ENCODE measurements at regions not wholly inside any gene's neighbourhood (a gene's known extent, or its start where the extent isn't known, plus 50 kb on each side); places are given as distances from the start of the nearest gene placed in this dataset.
A peak's percentile ranks its signal among the peaks of the same experiment; 100 is the strongest.

DNA sequence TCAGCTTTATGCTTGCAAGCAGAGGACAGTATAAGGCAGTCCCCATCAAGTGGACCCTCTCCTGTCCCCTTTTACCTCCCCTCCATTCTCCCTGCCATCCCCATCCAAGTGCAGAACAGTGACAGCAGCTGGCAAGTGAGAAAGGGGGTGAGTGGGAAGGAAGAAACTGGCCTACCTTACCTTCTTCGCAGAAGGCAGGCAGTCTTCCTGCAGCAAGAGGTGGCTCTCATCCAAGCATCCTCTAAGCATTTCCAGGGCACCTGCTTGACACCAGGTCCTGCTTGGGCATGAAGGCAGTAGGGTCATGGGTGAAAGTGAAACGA lies 77.3 kb upstream of the SH3PXD2B start:
- whole genome bisulfite sequencing (ENCODE audit: insufficient coverage, low coverage, low lambda C conversion rate, missing lambda C conversion rate): 86% methylated on average over 2 of the region's 2 CpGs
- no peaks in the 10 kb centered on the region for H3K36me3 ChIP-seq
- H3K27ac ChIP-seq: no peak overlapping the region
- DNase-seq: peak in 1 of 3 donors; percentile 24
- no peaks in the 10 kb centered on the region for H3K9me3 ChIP-seq
- no peaks in the 10 kb centered on the region for H3K27me3 ChIP-seq
- H3K4me3 ChIP-seq: no peak overlapping the region
- intact Hi-C loops (cut with DNase I): no loop called here
- no peak for ATAC-seq
- TF ChIP-seq POLR2A (IDR thresholded peaks at IDR 0.05): no peak
- TF ChIP-seq, protein P1, sequence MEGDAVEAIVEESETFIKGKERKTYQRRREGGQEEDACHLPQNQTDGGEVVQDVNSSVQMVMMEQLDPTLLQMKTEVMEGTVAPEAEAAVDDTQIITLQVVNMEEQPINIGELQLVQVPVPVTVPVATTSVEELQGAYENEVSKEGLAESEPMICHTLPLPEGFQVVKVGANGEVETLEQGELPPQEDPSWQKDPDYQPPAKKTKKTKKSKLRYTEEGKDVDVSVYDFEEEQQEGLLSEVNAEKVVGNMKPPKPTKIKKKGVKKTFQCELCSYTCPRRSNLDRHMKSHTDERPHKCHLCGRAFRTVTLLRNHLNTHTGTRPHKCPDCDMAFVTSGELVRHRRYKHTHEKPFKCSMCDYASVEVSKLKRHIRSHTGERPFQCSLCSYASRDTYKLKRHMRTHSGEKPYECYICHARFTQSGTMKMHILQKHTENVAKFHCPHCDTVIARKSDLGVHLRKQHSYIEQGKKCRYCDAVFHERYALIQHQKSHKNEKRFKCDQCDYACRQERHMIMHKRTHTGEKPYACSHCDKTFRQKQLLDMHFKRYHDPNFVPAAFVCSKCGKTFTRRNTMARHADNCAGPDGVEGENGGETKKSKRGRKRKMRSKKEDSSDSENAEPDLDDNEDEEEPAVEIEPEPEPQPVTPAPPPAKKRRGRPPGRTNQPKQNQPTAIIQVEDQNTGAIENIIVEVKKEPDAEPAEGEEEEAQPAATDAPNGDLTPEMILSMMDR (IDR thresholded peaks at IDR 0.05): no peak
- peaks cover 0 to 8% (median 0%) of the 10 kb centered on the region in 4 donors for H3K4me1 ChIP-seq

DNA sequence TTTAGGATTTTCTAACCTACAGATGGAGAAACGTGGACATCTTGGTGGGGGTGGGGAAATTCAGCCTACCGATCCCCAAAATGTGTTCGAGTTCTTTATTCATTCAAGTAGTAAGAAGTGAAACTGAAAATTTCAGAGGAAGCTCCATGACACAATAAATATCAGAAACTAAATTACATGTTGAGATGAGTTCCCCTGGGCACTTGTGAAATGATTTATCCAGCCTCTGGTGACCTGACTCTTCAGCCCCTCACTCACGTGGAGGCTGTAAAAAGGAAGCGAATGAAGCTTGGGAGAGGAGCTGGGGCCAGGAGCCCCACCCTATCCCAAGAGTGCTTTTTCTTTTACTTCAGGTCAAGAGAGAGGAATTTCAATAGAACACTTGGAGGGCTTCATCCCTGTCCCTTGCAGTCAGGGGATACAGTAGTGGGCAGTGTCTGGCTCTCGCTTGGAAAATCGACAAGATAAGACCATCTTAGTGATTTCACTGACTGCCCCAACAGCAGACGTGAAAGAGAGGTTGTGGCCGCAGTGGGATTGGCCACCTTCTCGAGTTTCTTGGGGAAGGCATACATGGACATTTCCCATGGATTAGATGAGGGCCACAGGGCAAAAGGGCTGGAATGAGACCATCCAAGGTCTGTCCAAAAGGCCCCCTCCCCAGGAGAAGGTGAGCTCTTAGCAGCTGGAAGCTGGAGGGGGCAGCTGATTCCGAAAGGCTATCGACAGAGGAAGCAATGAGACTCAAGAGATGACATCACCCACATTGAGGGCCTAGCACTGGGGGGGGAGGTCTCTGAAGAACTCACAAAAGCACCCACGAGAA lies 76.8 kb upstream of the SH3PXD2B start:
- no peaks in the 10 kb centered on the region for H3K9me3 ChIP-seq
- H3K27ac ChIP-seq: no peak overlapping the region
- H3K27me3 ChIP-seq: no peaks in the 10 kb centered on the region
- no peak overlapping the region for H3K4me3 ChIP-seq
- H3K36me3 ChIP-seq: no peaks in the 10 kb centered on the region
- ATAC-seq (peak in 1 of 4 donors; percentile 23), DNase-seq (peak in 1 of 3 donors; percentile 20)
- no peak for TF ChIP-seq POLR2A (IDR thresholded peaks at IDR 0.05)
- TF ChIP-seq, protein P1 (IDR thresholded peaks at IDR 0.05): no peak
- H3K4me1 ChIP-seq: peaks cover 0 to 8% (median 0%) of the 10 kb centered on the region in 4 donors
- WGBS (ENCODE audit: insufficient coverage, low coverage, low lambda C conversion rate, missing lambda C conversion rate): 54% methylated on average over 10 of the region's 13 CpGs
- intact Hi-C loops (cut with DNase I): no loop called here

DNA sequence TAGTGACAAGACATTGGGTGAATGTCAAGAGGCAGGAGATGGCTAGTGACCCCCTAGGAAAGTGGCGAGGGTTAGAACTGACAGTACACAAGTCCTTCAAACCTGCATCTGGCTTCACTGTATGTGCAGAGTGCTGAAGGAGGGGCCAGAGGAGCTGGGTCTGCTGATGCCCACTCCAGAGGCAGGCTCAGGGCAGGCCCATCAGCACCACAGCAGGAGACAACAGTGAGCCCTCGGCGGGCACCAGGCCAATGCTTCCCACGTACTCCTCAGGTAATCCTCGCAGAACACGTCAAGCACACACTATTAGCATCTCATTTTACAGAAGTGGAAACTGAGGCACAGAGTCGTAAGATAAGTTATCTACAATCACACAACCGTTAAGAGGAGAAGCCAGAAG lies 76.1 kb upstream of the SH3PXD2B start:
- intact Hi-C loops (cut with DNase I): no loop called here

DNA sequence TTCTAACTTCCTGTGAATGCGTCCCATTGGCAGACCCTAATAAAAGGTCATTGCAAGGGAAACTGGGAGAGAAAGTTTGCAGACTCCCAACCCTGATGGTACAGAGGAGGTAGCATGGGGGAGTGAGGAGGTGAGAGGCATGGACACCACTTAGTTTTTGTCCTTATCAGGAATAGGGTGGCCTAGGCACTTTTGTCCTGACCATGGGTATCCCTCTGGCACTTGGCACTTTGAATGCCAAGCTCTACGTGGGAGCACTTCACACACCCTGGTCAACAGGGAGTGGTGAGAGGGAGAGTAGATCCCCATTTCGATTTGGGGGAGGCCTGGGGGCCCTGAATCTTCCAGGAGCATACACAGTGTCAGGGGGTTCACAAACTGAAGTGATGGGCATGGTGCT lies 75.6 kb upstream of the SH3PXD2B start:
- ATAC-seq (no peak), DNase-seq (peak in 1 of 3 donors; percentile 18)
- no peaks in the 10 kb centered on the region for H3K9me3 ChIP-seq
- no peaks in the 10 kb centered on the region for H3K27me3 ChIP-seq
- TF ChIP-seq, protein P1 (IDR thresholded peaks at IDR 0.05): no peak
- TF ChIP-seq POLR2A (IDR thresholded peaks at IDR 0.05): no peak
- WGBS (ENCODE audit: insufficient coverage, low coverage, low lambda C conversion rate, missing lambda C conversion rate): 66% methylated on average over 3 of the region's 3 CpGs
- intact Hi-C loops (cut with DNase I): no loop called here
- no peak overlapping the region for H3K4me3 ChIP-seq
- peaks cover 0 to 8% (median 0%) of the 10 kb centered on the region in 4 donors for H3K4me1 ChIP-seq
- H3K36me3 ChIP-seq: no peaks in the 10 kb centered on the region
- no peak overlapping the region for H3K27ac ChIP-seq

More for the DNA sequence above, 76.1 kb upstream of the SH3PXD2B start:
- ATAC-seq: no peak
- 88% methylated on average over 8 of the region's 8 CpGs for WGBS (ENCODE audit: insufficient coverage, low coverage, low lambda C conversion rate, missing lambda C conversion rate)
- TF ChIP-seq, protein P1 (IDR thresholded peaks at IDR 0.05): no peak
- Histone ChIP-seq H3K36me3 (no peaks in the 10 kb centered on the region), H3K4me1 (peaks cover 0 to 8% (median 0%) of the 10 kb centered on the region in 4 donors), H3K27ac (no peak overlapping the region), H3K9me3 (no peaks in the 10 kb centered on the region), H3K4me3 (no peak overlapping the region), H3K27me3 (no peaks in the 10 kb centered on the region)
- peak in 1 of 3 donors; percentile 23 for DNase-seq

Measured in right lobe of liver (tissue), 6 donors.